ENCODE measurements at regions not wholly inside any gene's neighbourhood (a gene's known extent, or its start where the extent isn't known, plus 50 kb on each side); places are given as distances from the start of the nearest gene placed in this dataset.

DNA sequence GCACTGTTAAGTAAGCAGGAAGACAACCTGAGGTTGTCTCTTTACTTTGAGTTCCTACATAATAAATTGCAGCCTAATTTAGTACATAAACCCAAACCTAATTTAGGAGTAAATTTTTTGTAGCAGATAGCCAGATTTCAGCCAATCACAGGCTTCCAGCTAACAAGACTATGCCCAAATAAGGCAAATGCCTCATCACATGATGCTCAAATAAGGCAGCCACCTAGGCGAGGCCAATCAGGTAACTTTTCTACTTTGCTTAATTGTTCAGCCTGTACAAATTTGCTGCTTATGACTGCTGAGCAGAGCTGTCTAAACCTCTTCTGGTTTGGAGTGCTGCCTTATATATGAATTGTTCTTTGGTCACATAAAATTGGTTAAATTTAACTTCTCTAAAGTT lies 1118.7 kb upstream of the TMEM132C start:
- Histone ChIP-seq H4K8ac (replicated peaks; ENCODE audit: insufficient read length, low read depth, low read length) (no peak overlapping the region), H3K9me3 (ENCODE audit: control insufficient read depth, low read depth, low read length) (no peaks in the 10 kb centered on the region), H3K4ac (ENCODE audit: low read depth, low read length) (no peak overlapping the region), H2BK5ac (ENCODE audit: insufficient read length, low read length) (no peak overlapping the region), H2BK12ac (ENCODE audit: insufficient read length, low read depth, low read length) (no peak overlapping the region), H3K14ac (ENCODE audit: insufficient read depth, low read length) (no peak overlapping the region), H4K91ac (ENCODE audit: insufficient read length, low read depth, low read length) (no peak overlapping the region), H2BK120ac (ENCODE audit: low read depth, low read length, poor library complexity, severe bottlenecking) (no peak overlapping the region), H2AK5ac (ENCODE audit: insufficient read length, low read length) (no peak overlapping the region), H2BK15ac (ENCODE audit: low read depth, low read length) (no peak overlapping the region), H3K27ac (ENCODE audit: insufficient read length, low read depth, low read length) (peak overlapping the region; percentile 35), H3K18ac (ENCODE audit: insufficient read length, low read depth, low read length) (no peak overlapping the region), H3K23me2 (ENCODE audit: insufficient read length, low read depth, low read length, poor library complexity, severe bottlenecking) (no peaks in the 10 kb centered on the region), H3K4me1 (ENCODE audit: insufficient read depth, low read length) (peaks cover 9% of the 10 kb centered on the region; the same call in 1 of the 2 replicates), H2AFZ (ENCODE audit: low read length) (no peak overlapping the region), H3K79me2 (ENCODE audit: insufficient read depth, low read length) (no peaks in the 10 kb centered on the region), H3T11ph (ENCODE audit: low read length) (no peak overlapping the region), H2BK20ac (ENCODE audit: low read depth, low read length, poor library complexity, severe bottlenecking) (no peak overlapping the region), H3K23ac (ENCODE audit: insufficient read length, low read depth, low read length) (no peak overlapping the region), H3K56ac (ENCODE audit: insufficient read length, low read depth, low read length) (no peak overlapping the region), H4K5ac (ENCODE audit: insufficient read length, low read depth, low read length) (no peak overlapping the region), H4K20me1 (ENCODE audit: control insufficient read depth, insufficient read depth, insufficient read length) (no peaks in the 10 kb centered on the region), H3K79me1 (ENCODE audit: insufficient read depth, low read depth, low read length, poor library complexity, severe bottlenecking) (no peaks in the 10 kb centered on the region), H3K4me2 (ENCODE audit: insufficient read depth, insufficient read length, low read length) (peak overlapping the region; percentile 33), H3K9ac (ENCODE audit: extremely low read depth, insufficient read length, low read length) (no peak overlapping the region), H3K27me3 (ENCODE audit: insufficient read depth, low read length) (no peaks in the 10 kb centered on the region)
- TF ChIP-seq, protein P1, sequence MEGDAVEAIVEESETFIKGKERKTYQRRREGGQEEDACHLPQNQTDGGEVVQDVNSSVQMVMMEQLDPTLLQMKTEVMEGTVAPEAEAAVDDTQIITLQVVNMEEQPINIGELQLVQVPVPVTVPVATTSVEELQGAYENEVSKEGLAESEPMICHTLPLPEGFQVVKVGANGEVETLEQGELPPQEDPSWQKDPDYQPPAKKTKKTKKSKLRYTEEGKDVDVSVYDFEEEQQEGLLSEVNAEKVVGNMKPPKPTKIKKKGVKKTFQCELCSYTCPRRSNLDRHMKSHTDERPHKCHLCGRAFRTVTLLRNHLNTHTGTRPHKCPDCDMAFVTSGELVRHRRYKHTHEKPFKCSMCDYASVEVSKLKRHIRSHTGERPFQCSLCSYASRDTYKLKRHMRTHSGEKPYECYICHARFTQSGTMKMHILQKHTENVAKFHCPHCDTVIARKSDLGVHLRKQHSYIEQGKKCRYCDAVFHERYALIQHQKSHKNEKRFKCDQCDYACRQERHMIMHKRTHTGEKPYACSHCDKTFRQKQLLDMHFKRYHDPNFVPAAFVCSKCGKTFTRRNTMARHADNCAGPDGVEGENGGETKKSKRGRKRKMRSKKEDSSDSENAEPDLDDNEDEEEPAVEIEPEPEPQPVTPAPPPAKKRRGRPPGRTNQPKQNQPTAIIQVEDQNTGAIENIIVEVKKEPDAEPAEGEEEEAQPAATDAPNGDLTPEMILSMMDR (conservative IDR thresholded peaks at IDR 0.05) = no peak
- H3K4me3 Mint-ChIP-seq = no peak overlapping the region
- DNase-seq = no peak
- peaks cover 51 to 52% of the 10 kb centered on the region in 2 experiments for H3K4me1 Mint-ChIP-seq
- H3K27me3 Mint-ChIP-seq (ENCODE audit: low read depth) = no peaks in the 10 kb centered on the region
- H3K36me3 Mint-ChIP-seq (ENCODE audit: insufficient read depth in 1 of 3, low read depth in 3 of 3) = peaks cover 0 to 3% (median 0%) of the 10 kb centered on the region in 3 experiments; a peak in 4 of 7 replicates
- WGBS (ENCODE audit: extremely low coverage, insufficient read length, low lambda C conversion rate) = no CpG with 5 or more reads among the region's 1 CpG
- H3K9me3 Mint-ChIP-seq = peaks cover 7 to 9% of the 10 kb centered on the region in 2 experiments; a peak in 3 of 5 replicates
- peak overlapping the region; percentile 93 to 96 (median 96); a peak in 5 of 7 replicates for H3K27ac Mint-ChIP-seq

Data from H9 (cell line).